Astrocyte (in vitro differentiated cells and primary cell): ENCODE measurements at regions not wholly inside any gene's neighbourhood (a gene's known extent, or its start where the extent isn't known, plus 50 kb on each side); places are given as distances from the start of the nearest gene placed in this dataset.

Experiments
- DNase-seq: peaks from one replicate; pipeline ENCODE4 v3.0.0-alpha.2; 2010; ENCODE audit warnings: low read depth
- FAIRE-seq: peaks from 2 replicates; lab custom pipeline; 2011; peaks lifted over from hg19 to GRCh38; lab: Jason Lieb, UNC
- H2AFZ ChIP-seq: 2 replicates; pipeline ENCODE4 v1.6.0; 2012; ENCODE audit warnings: low read depth, low read length, inconsistent platforms
- H3K27ac ChIP-seq: 2 replicates; pipeline ENCODE4 v1.5.1; 2011; ENCODE audit warnings: low read depth, low read length, inconsistent platforms
- H3K27me3 ChIP-seq: 2 replicates; pipeline ENCODE4 v1.6.0; 2011; ENCODE audit warnings: low read length, inconsistent platforms; ENCODE audit not compliant: insufficient read depth
- H3K36me3 ChIP-seq: 2 replicates; pipeline ENCODE4 v1.5.1; 2011; ENCODE audit warnings: low read length, inconsistent platforms; ENCODE audit not compliant: insufficient read depth
- H3K4me1 ChIP-seq: 2 replicates; pipeline ENCODE4 v1.5.1; 2011; ENCODE audit warnings: low read length, inconsistent platforms; ENCODE audit not compliant: insufficient read depth
- H3K4me2 ChIP-seq: 2 replicates; pipeline ENCODE4 v1.6.0; 2012; ENCODE audit warnings: low read length, inconsistent platforms
- H3K4me3 ChIP-seq: 2 replicates; pipeline ENCODE4 v1.5.1; 2011; ENCODE audit warnings: low read depth, mild to moderate bottlenecking, low read length, inconsistent platforms; ENCODE audit not compliant: insufficient read depth
- H3K79me2 ChIP-seq: 2 replicates; pipeline ENCODE4 v1.6.0; 2012; ENCODE audit warnings: mild to moderate bottlenecking, low read length, inconsistent platforms; ENCODE audit not compliant: insufficient read depth
- H3K9ac ChIP-seq: 2 replicates; pipeline ENCODE4 v1.6.0; 2012; ENCODE audit warnings: mild to moderate bottlenecking, low read length, inconsistent platforms
- H3K9me3 ChIP-seq: 2 replicates; pipeline ENCODE4 v1.5.1; 2012; ENCODE audit warnings: low read depth, mild to moderate bottlenecking, low read length, inconsistent platforms; ENCODE audit not compliant: insufficient read depth
- H4K20me1 ChIP-seq: 2 replicates; pipeline ENCODE4 v1.6.0; 2012; ENCODE audit warnings: low read length, inconsistent platforms; ENCODE audit not compliant: insufficient read depth
- H3K27ac Mint-ChIP-seq: one replicate; pipeline ENCODE4 v1.8.0; 2021; ENCODE audit warnings: mild to moderate bottlenecking, mixed read lengths; ENCODE audit not compliant: unreplicated experiment
- H3K27me3 Mint-ChIP-seq: one replicate; pipeline ENCODE4 v1.8.0; 2021; ENCODE audit warnings: low read depth, mixed read lengths; ENCODE audit not compliant: unreplicated experiment
- H3K36me3 Mint-ChIP-seq: one replicate; pipeline ENCODE4 v1.8.0; 2021; ENCODE audit warnings: low read depth, mixed read lengths; ENCODE audit not compliant: unreplicated experiment
- H3K4me1 Mint-ChIP-seq: one replicate; pipeline ENCODE4 v1.8.0; 2021; ENCODE audit warnings: low read depth, mixed read lengths; ENCODE audit not compliant: unreplicated experiment
- H3K4me3 Mint-ChIP-seq: one replicate; pipeline ENCODE4 v1.8.0; 2021; ENCODE audit warnings: mild to moderate bottlenecking, moderate library complexity, mixed read lengths; ENCODE audit not compliant: unreplicated experiment
- H3K9me3 Mint-ChIP-seq: one replicate; pipeline ENCODE4 v1.8.0; 2021; ENCODE audit warnings: mild to moderate bottlenecking, mixed read lengths; ENCODE audit not compliant: unreplicated experiment
- CTCF ChIP-seq: IDR thresholded peaks from 2 replicates; pipeline ENCODE4 v1.5.1; 2011; ENCODE audit warnings: low read depth, mild to moderate bottlenecking, inconsistent platforms, low read length, moderate library complexity; ENCODE audit not compliant: insufficient read depth
- EZH2 ChIP-seq: IDR thresholded peaks from 2 replicates; pipeline ENCODE4 v1.6.1; 2012; ENCODE audit warnings: mild to moderate bottlenecking, low read length, inconsistent platforms; ENCODE audit not compliant: insufficient read depth

- Histone ChIP-seq H2AFZ (no peak overlapping the region), H3K4me3 (no peak overlapping the region), H4K20me1 (peaks cover 2% of the 10 kb centered on the region), H3K27me3 (no peaks in the 10 kb centered on the region), H3K4me2 (peak overlapping the region; percentile 4), H3K27ac (no peak overlapping the region), H3K4me1 (peaks cover 22% of the 10 kb centered on the region), H3K36me3 (no peaks in the 10 kb centered on the region), H3K9me3 (no peaks in the 10 kb centered on the region), H3K79me2 (no peaks in the 10 kb centered on the region), H3K9ac (no peak overlapping the region)
- H3K9me3 Mint-ChIP-seq: no peaks in the 10 kb centered on the region
- FAIRE-seq (no peak), DNase-seq (peak; percentile 27)
- H3K4me3 Mint-ChIP-seq: no peak overlapping the region
- H3K27me3 Mint-ChIP-seq: no peaks in the 10 kb centered on the region
- peaks cover 25% of the 10 kb centered on the region for H3K4me1 Mint-ChIP-seq
- H3K27ac Mint-ChIP-seq: no peak overlapping the region
- TF ChIP-seq CTCF: no peak
- no peak for TF ChIP-seq EZH2
- no peaks in the 10 kb centered on the region for H3K36me3 Mint-ChIP-seq
Measured at GRCh38 chr1:239811211-239811885, 280.3 kb upstream of the FMN2 start.

GRCh38 chr1:239812580-239812979, 279.1 kb upstream of the FMN2 start:
- Histone ChIP-seq H3K4me3 (no peak overlapping the region), H3K9ac (no peak overlapping the region), H3K4me2 (no peak overlapping the region), H3K36me3 (no peaks in the 10 kb centered on the region), H2AFZ (no peak overlapping the region), H3K79me2 (no peaks in the 10 kb centered on the region), H4K20me1 (peaks cover 2% of the 10 kb centered on the region), H3K27me3 (no peaks in the 10 kb centered on the region), H3K4me1 (peaks cover 27% of the 10 kb centered on the region), H3K27ac (no peak overlapping the region), H3K9me3 (no peaks in the 10 kb centered on the region)
- Mint-ChIP-seq H3K4me3 (no peak overlapping the region), H3K9me3 (no peaks in the 10 kb centered on the region), H3K4me1 (peaks cover 33% of the 10 kb centered on the region), H3K36me3 (no peaks in the 10 kb centered on the region), H3K27ac (no peak overlapping the region), H3K27me3 (no peaks in the 10 kb centered on the region)
- no peak for TF ChIP-seq CTCF
- no peak for TF ChIP-seq EZH2
- FAIRE-seq (no peak), DNase-seq (no peak)

GRCh38 chr1:239814306-239814881, 277.3 kb upstream of the FMN2 start:
- TF ChIP-seq EZH2: no peak
- TF ChIP-seq CTCF: no peak
- Mint-ChIP-seq H3K4me3 (no peak overlapping the region), H3K36me3 (no peaks in the 10 kb centered on the region), H3K4me1 (peaks cover 35% of the 10 kb centered on the region), H3K27ac (peak overlapping the region; percentile 95), H3K27me3 (no peaks in the 10 kb centered on the region), H3K9me3 (no peaks in the 10 kb centered on the region)
- H2AFZ ChIP-seq: peak overlapping the region; percentile 42
- DNase-seq (peak; percentile 93), FAIRE-seq (peak; percentile 75)
- no peaks in the 10 kb centered on the region for H3K9me3 ChIP-seq
- no peaks in the 10 kb centered on the region for H3K36me3 ChIP-seq
- peak overlapping the region; percentile 13 for H3K9ac ChIP-seq
- H3K79me2 ChIP-seq: no peaks in the 10 kb centered on the region
- H4K20me1 ChIP-seq: peaks cover 2% of the 10 kb centered on the region
- H3K4me2 ChIP-seq: peak overlapping the region; percentile 72
- H3K27ac ChIP-seq: peak overlapping the region; percentile 56
- H3K4me1 ChIP-seq: peaks cover 27% of the 10 kb centered on the region
- peak overlapping the region; percentile 37 for H3K4me3 ChIP-seq
- no peaks in the 10 kb centered on the region for H3K27me3 ChIP-seq
